NOMO-1 treated with dmso at 0.1 percent for 144 hours (cell line): ENCODE measurements at regions not wholly inside any gene's neighbourhood (a gene's known extent, or its start where the extent isn't known, plus 50 kb on each side); places are given as distances from the start of the nearest gene placed in this dataset.
A peak's percentile ranks its signal among the peaks of the same experiment; 100 is the strongest.

Experiments used
- DNase-seq: peaks from one replicate; lab custom pipeline; 2025; ENCODE audit not compliant: unreplicated experiment; lab: John Stamatoyannopoulos, UW

GRCh38 chr13:72384186-72384823 is 343.1 kb downstream of the MZT1 start:
- DNase-seq: no peak

- peak; percentile 74 for DNase-seq
Observed at GRCh38 chr13:72383646-72384045, 343.8 kb downstream of the MZT1 start.

- no peak for DNase-seq
Observed at GRCh38 chr13:72379581-72379980, 347.8 kb downstream of the MZT1 start.

GRCh38 chr13:72368031-72368430 is 359.4 kb downstream of the MZT1 start:
- DNase-seq: no peak

GRCh38 chr13:72346716-72347115 is 380.7 kb downstream of the MZT1 start:
- no peak for DNase-seq

- no peak for DNase-seq
Observed at GRCh38 chr13:72342364-72342763, 385.1 kb downstream of the MZT1 start.

GRCh38 chr13:72341904-72342303 is 385.5 kb downstream of the MZT1 start:
- DNase-seq: no peak

- DNase-seq: no peak
Observed at GRCh38 chr13:72317346-72318109, 409.9 kb downstream of the MZT1 start.

- DNase-seq: no peak
Observed at GRCh38 chr13:72316716-72317115, 410.7 kb downstream of the MZT1 start.

GRCh38 chr13:72315312-72315711 is 412.1 kb downstream of the MZT1 start:
- no peak for DNase-seq

GRCh38 chr13:72314210-72314609 is 413.2 kb downstream of the MZT1 start:
- DNase-seq: no peak

GRCh38 chr13:72313546-72313945 is 413.9 kb downstream of the MZT1 start:
- no peak for DNase-seq

- DNase-seq: no peak
Observed at GRCh38 chr13:72303941-72304746, 423.3 kb downstream of the MZT1 start.

- no peak for DNase-seq
Observed at GRCh38 chr13:72296246-72296645, 429.2 kb upstream of the DACH1 start.

- no peak for DNase-seq
Observed at GRCh38 chr13:72295153-72295552, 428.1 kb upstream of the DACH1 start.

- no peak for DNase-seq
Observed at GRCh38 chr13:72293206-72293605, 426.2 kb upstream of the DACH1 start.

- no peak for DNase-seq
Observed at GRCh38 chr13:72290962-72291681, 424.1 kb upstream of the DACH1 start.

GRCh38 chr13:72286421-72286820 is 419.4 kb upstream of the DACH1 start:
- DNase-seq: no peak

- no peak for DNase-seq
Observed at GRCh38 chr13:72284791-72285190, 417.8 kb upstream of the DACH1 start.

GRCh38 chr13:72261732-72262131 is 394.7 kb upstream of the DACH1 start:
- no peak for DNase-seq

GRCh38 chr13:72259528-72259927 is 392.5 kb upstream of the DACH1 start:
- DNase-seq: no peak
